Tibial nerve (tissue), 4 donors: ENCODE measurements at regions not wholly inside any gene's neighbourhood (a gene's known extent, or its start where the extent isn't known, plus 50 kb on each side); places are given as distances from the start of the nearest gene placed in this dataset.
"Not testable (repeated sequence)": the region's sequence is repeated elsewhere in the genome, so short reads cannot be mapped to it uniquely, and the experiment has no call there.

Source experiments
- DNase-seq, 2 donors: peaks; one replicate each; pipeline ENCODE4 v3.0.0-alpha.2; 2019; ENCODE audit warnings: low spot score in 2 of 2
- H3K27ac ChIP-seq, 4 donors: fragments of 200-600 bp; sonication (generic) in 3 of 4; one replicate each; pipeline ENCODE4 v1.5.1; 2017 to 2019; ENCODE audit warnings: mild to moderate bottlenecking in 1 of 4
- H3K27me3 ChIP-seq, 2 donors: fragments of 200-600 bp; sonication (generic) in 1 of 2; one replicate each; pipeline versions ENCODE4 v1.5.1 to v1.6.0; 2017 to 2019
- H3K36me3 ChIP-seq, 3 donors: fragments of 200-600 bp; sonication (generic); one replicate each; pipeline ENCODE4 v1.5.1; 2018 to 2019
- H3K4me1 ChIP-seq, 4 donors: fragments of 200-600 bp; sonication (generic) in 3 of 4; one replicate each; pipeline ENCODE4 v1.5.1; 2017 to 2019
- H3K4me3 ChIP-seq, 4 donors: fragments of 200-600 bp; sonication (generic) in 3 of 4; one replicate each; pipeline ENCODE4 v1.5.1; 2017 to 2019; ENCODE audit warnings: mild to moderate bottlenecking in 1 of 4, moderate library complexity in 1 of 4
- H3K9me3 ChIP-seq, 4 donors: fragments of 200-600 bp; sonication (generic) in 3 of 4; one replicate each; pipeline ENCODE4 v1.5.1; 2017 to 2019
- EP300 ChIP-seq, 2 donors: sonication (generic); formaldehyde crosslinking; IDR thresholded peaks; one replicate each; pipeline ENCODE4 v1.6.1; 2017; ENCODE audit warnings: antibody characterized with exemption in 2 of 2, mild to moderate bottlenecking in 1 of 2
- POLR2A ChIP-seq, 2 donors: fragments of 450-650 bp; IDR thresholded peaks; one replicate each; pipeline ENCODE4 v1.6.1; 2017; ENCODE audit warnings: antibody characterized with exemption in 2 of 2, mild to moderate bottlenecking in 2 of 2, moderate library complexity in 2 of 2
- WGBS, 2 donors: methylation state at CpG; one replicate each; pipeline ENCODE4 v1.1.5; 2018; 5-methylcytosine and 5-hydroxymethylcytosine counted together
- TF ChIP-seq, protein P1 (sequence below), 5 experiments: fragments of 200-600 bp in 3 of 5; fragments of 450-650 bp in 2 of 5; sonication (generic) in 3 of 5; IDR thresholded peaks; one replicate each; pipeline ENCODE4 v1.5.1; 2016 to 2019; ENCODE audit warnings: antibody characterized with exemption in 5 of 5, mild to moderate bottlenecking in 3 of 5, moderate library complexity in 2 of 5

DNA sequence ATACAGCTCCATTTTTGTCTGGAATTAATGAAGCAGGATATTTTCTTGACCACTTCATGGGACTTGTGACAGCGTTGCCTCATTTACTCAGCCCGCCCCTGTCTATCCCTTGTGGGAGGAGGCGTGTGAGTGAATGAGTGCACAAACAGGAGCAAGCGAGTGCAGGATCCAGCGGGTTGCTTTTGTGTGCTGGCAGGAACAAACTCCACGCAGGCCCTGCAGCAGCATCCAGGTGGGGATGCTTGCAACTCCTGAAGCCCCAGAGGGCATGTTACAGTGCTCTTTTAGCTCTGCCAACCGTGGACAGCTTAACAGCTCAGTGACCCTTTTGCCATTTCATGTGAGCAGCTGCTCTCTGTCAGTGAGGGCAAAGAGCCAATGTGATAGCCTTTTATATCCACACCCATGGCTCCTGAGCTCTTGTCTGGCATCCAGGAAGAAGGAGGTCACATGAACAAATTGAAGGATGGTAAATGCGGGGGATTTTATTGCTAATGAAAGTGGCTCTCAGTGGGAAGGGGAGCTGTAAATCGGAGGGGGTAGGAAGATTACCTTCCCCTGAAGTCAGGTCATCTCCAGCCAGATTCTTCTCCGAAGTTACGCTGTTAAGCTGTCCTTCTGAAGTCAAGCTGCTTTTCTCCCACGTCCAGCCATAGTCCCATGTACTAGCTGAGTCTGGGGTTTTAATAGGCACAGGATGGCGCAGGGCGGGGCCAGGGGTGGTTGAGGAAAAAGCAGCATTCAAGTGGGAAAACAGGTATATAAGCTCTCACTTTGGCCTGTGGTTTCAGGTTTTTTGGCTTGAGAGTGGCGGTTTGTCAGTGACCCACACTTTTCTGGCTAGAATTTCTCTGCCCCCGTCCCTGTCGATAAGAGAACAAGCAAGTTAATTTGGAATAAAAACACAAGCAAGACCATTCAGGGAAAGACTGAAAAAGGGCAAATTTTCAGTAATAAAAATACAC, 714.7 kb upstream of the MBL2 start:
- H3K36me3 ChIP-seq = no peaks in the 10 kb centered on the region
- no peak overlapping the region for H3K4me3 ChIP-seq
- DNase-seq = no peak
- no peak for TF ChIP-seq EP300 (IDR thresholded peaks at IDR 0.05)
- TF ChIP-seq, protein P1, sequence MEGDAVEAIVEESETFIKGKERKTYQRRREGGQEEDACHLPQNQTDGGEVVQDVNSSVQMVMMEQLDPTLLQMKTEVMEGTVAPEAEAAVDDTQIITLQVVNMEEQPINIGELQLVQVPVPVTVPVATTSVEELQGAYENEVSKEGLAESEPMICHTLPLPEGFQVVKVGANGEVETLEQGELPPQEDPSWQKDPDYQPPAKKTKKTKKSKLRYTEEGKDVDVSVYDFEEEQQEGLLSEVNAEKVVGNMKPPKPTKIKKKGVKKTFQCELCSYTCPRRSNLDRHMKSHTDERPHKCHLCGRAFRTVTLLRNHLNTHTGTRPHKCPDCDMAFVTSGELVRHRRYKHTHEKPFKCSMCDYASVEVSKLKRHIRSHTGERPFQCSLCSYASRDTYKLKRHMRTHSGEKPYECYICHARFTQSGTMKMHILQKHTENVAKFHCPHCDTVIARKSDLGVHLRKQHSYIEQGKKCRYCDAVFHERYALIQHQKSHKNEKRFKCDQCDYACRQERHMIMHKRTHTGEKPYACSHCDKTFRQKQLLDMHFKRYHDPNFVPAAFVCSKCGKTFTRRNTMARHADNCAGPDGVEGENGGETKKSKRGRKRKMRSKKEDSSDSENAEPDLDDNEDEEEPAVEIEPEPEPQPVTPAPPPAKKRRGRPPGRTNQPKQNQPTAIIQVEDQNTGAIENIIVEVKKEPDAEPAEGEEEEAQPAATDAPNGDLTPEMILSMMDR (IDR thresholded peaks at IDR 0.05) = no peak
- no peak for TF ChIP-seq POLR2A (IDR thresholded peaks at IDR 0.05)
- H3K9me3 ChIP-seq = peaks cover 0 to 21% (median 0%) of the 10 kb centered on the region in 4 donors
- WGBS, 2 donors = 71 to 74% methylated on average over 17 of the region's 17 CpGs
- no peaks in the 10 kb centered on the region for H3K4me1 ChIP-seq
- no peaks in the 10 kb centered on the region for H3K27me3 ChIP-seq
- no peak overlapping the region for H3K27ac ChIP-seq

- H3K36me3 ChIP-seq, H3K4me3 ChIP-seq, DNase-seq, H3K4me1 ChIP-seq, H3K27ac ChIP-seq, H3K27me3 ChIP-seq: not testable (repeated sequence)
- 66 to 78% methylated on average over 4 of the region's 4 CpGs for WGBS, 2 donors
- H3K9me3 ChIP-seq = peaks cover 0 to 21% (median 0%) of the 10 kb centered on the region in 4 donors
Measured at GRCh38 chr10:53485422-53485821, 712.8 kb upstream of the MBL2 start.

GRCh38 chr10:53479365-53479764, 706.8 kb upstream of the MBL2 start:
- 54 to 59% methylated on average over 2 of the region's 2 CpGs for WGBS, 2 donors
- DNase-seq = no peak
- Histone ChIP-seq H3K27me3 (no peaks in the 10 kb centered on the region), H3K36me3 (no peaks in the 10 kb centered on the region), H3K4me3 (no peak overlapping the region), H3K4me1 (no peaks in the 10 kb centered on the region), H3K9me3 (peaks cover 0 to under 1% (median 0%) of the 10 kb centered on the region in 4 donors), H3K27ac (no peak overlapping the region)
- TF ChIP-seq POLR2A (IDR thresholded peaks at IDR 0.05) = no peak
- TF ChIP-seq, protein P1 (IDR thresholded peaks at IDR 0.05) = no peak
- TF ChIP-seq EP300 (IDR thresholded peaks at IDR 0.05) = no peak

DNA sequence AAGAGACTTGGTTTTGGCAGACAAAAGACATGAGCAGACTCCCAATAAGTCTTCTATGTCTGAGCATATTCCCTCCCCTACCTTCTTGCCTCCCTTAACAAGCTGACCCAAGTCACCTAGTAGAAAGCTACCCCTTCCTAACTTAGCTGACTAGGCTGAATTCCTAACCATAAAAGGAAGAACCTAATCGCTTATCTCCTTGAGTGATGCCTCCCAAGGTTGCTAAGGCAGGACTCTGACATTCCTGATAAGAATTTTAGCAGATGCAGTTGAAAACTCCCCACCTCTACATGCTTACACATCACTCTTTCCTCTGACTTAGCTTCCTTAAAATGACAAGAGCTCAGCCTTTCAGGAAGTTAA, 704.7 kb upstream of the MBL2 start:
- no peaks in the 10 kb centered on the region for H3K9me3 ChIP-seq
- no peak overlapping the region for H3K4me3 ChIP-seq
- 85 to 91% methylated on average over 1 of the region's 1 CpG for WGBS, 2 donors
- H3K36me3 ChIP-seq = no peaks in the 10 kb centered on the region
- H3K27ac ChIP-seq = no peak overlapping the region
- DNase-seq = no peak
- no peak for TF ChIP-seq EP300 (IDR thresholded peaks at IDR 0.05)
- H3K27me3 ChIP-seq = no peaks in the 10 kb centered on the region
- no peaks in the 10 kb centered on the region for H3K4me1 ChIP-seq

- Histone ChIP-seq H3K4me1 (no peaks in the 10 kb centered on the region), H3K27ac (no peak overlapping the region), H3K4me3 (no peak overlapping the region), H3K9me3 (no peaks in the 10 kb centered on the region), H3K36me3 (no peaks in the 10 kb centered on the region), H3K27me3 (no peaks in the 10 kb centered on the region)
- no peak for DNase-seq
- 75 to 81% methylated on average over 3 of the region's 3 CpGs for WGBS, 2 donors
- TF ChIP-seq POLR2A (IDR thresholded peaks at IDR 0.05) (no peak), EP300 (IDR thresholded peaks at IDR 0.05) (no peak)
- TF ChIP-seq, protein P1 (IDR thresholded peaks at IDR 0.05) = no peak
Measured at GRCh38 chr10:53476650-53477312, 704.2 kb upstream of the MBL2 start.

GRCh38 chr10:53469383-53469782, 696.8 kb upstream of the MBL2 start:
- no peak for TF ChIP-seq EP300 (IDR thresholded peaks at IDR 0.05)
- no peak for TF ChIP-seq POLR2A (IDR thresholded peaks at IDR 0.05)
- TF ChIP-seq, protein P1 (IDR thresholded peaks at IDR 0.05) = no peak
- 92 to 93% methylated on average over 2 of the region's 2 CpGs for WGBS, 2 donors
- H3K27ac ChIP-seq = no peak overlapping the region
- no peaks in the 10 kb centered on the region for H3K27me3 ChIP-seq
- no peaks in the 10 kb centered on the region for H3K36me3 ChIP-seq
- no peak for DNase-seq
- no peaks in the 10 kb centered on the region for H3K9me3 ChIP-seq
- no peaks in the 10 kb centered on the region for H3K4me1 ChIP-seq
- H3K4me3 ChIP-seq = no peak overlapping the region
